ENCODE measurements at regions not wholly inside any gene's neighbourhood (a gene's known extent, or its start where the extent isn't known, plus 50 kb on each side); places are given as distances from the start of the nearest gene placed in this dataset.
A peak's percentile ranks its signal among the peaks of the same experiment; 100 is the strongest.

GRCh38 chr3:31352331-31352730, 180.4 kb upstream of the STT3B start:
- no peak for DNase-seq (ENCODE audit: low read depth)
- H3K4me3 ChIP-seq (ENCODE audit: control insufficient read depth, low read depth, low read length), result no peak overlapping the region
- TF ChIP-seq CTCF (conservative IDR thresholded peaks at IDR 0.05; ENCODE audit: control insufficient read depth, insufficient read depth, low read depth, low read length), result no peak

GRCh38 chr3:31353166-31353565, 179.6 kb upstream of the STT3B start:
- TF ChIP-seq CTCF (conservative IDR thresholded peaks at IDR 0.05; ENCODE audit: control insufficient read depth, insufficient read depth, low read depth, low read length), result no peak

GRCh38 chr3:31354373-31354772, 178.4 kb upstream of the STT3B start:
- no peak for TF ChIP-seq CTCF (conservative IDR thresholded peaks at IDR 0.05; ENCODE audit: control insufficient read depth, insufficient read depth, low read depth, low read length)
- no peak overlapping the region for H3K4me3 ChIP-seq (ENCODE audit: control insufficient read depth, low read depth, low read length)
- peak; percentile 7 for DNase-seq (ENCODE audit: low read depth)

More at GRCh38 chr3:31353166-31353565, 179.6 kb upstream of the STT3B start:
- no peak for DNase-seq (ENCODE audit: low read depth)
- no peak overlapping the region for H3K4me3 ChIP-seq (ENCODE audit: control insufficient read depth, low read depth, low read length)

GRCh38 chr3:31355807-31356206, 176.9 kb upstream of the STT3B start:
- no peak for DNase-seq (ENCODE audit: low read depth)
- H3K4me3 ChIP-seq (ENCODE audit: control insufficient read depth, low read depth, low read length), result no peak overlapping the region
- no peak for TF ChIP-seq CTCF (conservative IDR thresholded peaks at IDR 0.05; ENCODE audit: control insufficient read depth, insufficient read depth, low read depth, low read length)

- no peak overlapping the region for H3K4me3 ChIP-seq (ENCODE audit: control insufficient read depth, low read depth, low read length)
- peak; percentile 69 for DNase-seq (ENCODE audit: low read depth)
- no peak for TF ChIP-seq CTCF (conservative IDR thresholded peaks at IDR 0.05; ENCODE audit: control insufficient read depth, insufficient read depth, low read depth, low read length)
These were observed 175.8 kb upstream of the STT3B start for GRCh38 chr3:31356941-31357340.

GRCh38 chr3:31357451-31357850, 175.3 kb upstream of the STT3B start:
- no peak for TF ChIP-seq CTCF (conservative IDR thresholded peaks at IDR 0.05; ENCODE audit: control insufficient read depth, insufficient read depth, low read depth, low read length)
- no peak for DNase-seq (ENCODE audit: low read depth)
- no peak overlapping the region for H3K4me3 ChIP-seq (ENCODE audit: control insufficient read depth, low read depth, low read length)

- no peak for DNase-seq (ENCODE audit: low read depth)
- TF ChIP-seq CTCF (conservative IDR thresholded peaks at IDR 0.05; ENCODE audit: control insufficient read depth, insufficient read depth, low read depth, low read length), result no peak
- no peak overlapping the region for H3K4me3 ChIP-seq (ENCODE audit: control insufficient read depth, low read depth, low read length)
These were observed 174.2 kb upstream of the STT3B start for GRCh38 chr3:31358473-31359070.

Measured in fibroblast of mammary gland (primary cell).